Stimulated activated naive CD8-positive, alpha-beta T cell treated with anti-CD3 and anti-CD28 coated beads, Interleukin-15, Interleukin-2, amounts not matched to agents 100 ng/mL and 50 ng/mL, for 24 hours (primary cell): ENCODE measurements at regions not wholly inside any gene's neighbourhood (a gene's known extent, or its start where the extent isn't known, plus 50 kb on each side); places are given as distances from the start of the nearest gene placed in this dataset.

Experiments used
- H3K27ac Mint-ChIP-seq: one replicate; pipeline ENCODE4 v1.8.0; 2021; ENCODE audit warnings: mild to moderate bottlenecking, mixed read lengths
- H3K27me3 Mint-ChIP-seq: one replicate; pipeline ENCODE4 v1.8.0; 2021; ENCODE audit warnings: mixed read lengths
- H3K36me3 Mint-ChIP-seq: one replicate; pipeline ENCODE4 v1.8.0; 2021; ENCODE audit warnings: low read depth, mixed read lengths
- H3K4me1 Mint-ChIP-seq: one replicate; pipeline ENCODE4 v1.8.0; 2021; ENCODE audit warnings: low read depth, mixed read lengths
- H3K4me3 Mint-ChIP-seq: one replicate; pipeline ENCODE4 v1.8.0; 2021; ENCODE audit warnings: mild to moderate bottlenecking, mixed read lengths
- H3K9me3 Mint-ChIP-seq: one replicate; pipeline ENCODE4 v1.8.0; 2021; ENCODE audit warnings: mixed read lengths

GRCh38 chr1:14479865-14480264 is 118.6 kb upstream of the KAZN start:
- peaks cover 2% of the 10 kb centered on the region for H3K27me3 Mint-ChIP-seq
- H3K4me1 Mint-ChIP-seq, result no peaks in the 10 kb centered on the region
- H3K27ac Mint-ChIP-seq, result no peak overlapping the region

GRCh38 chr1:14482784-14483450 is 115.6 kb upstream of the KAZN start:
- Mint-ChIP-seq H3K4me3 (no peak overlapping the region), H3K9me3 (no peaks in the 10 kb centered on the region), H3K27me3 (no peaks in the 10 kb centered on the region), H3K36me3 (no peaks in the 10 kb centered on the region), H3K4me1 (no peaks in the 10 kb centered on the region), H3K27ac (no peak overlapping the region)

More at GRCh38 chr1:14479865-14480264, 118.6 kb upstream of the KAZN start:
- Mint-ChIP-seq H3K9me3 (no peaks in the 10 kb centered on the region), H3K4me3 (no peak overlapping the region), H3K36me3 (no peaks in the 10 kb centered on the region)

GRCh38 chr1:14485285-14485684 is 113.2 kb upstream of the KAZN start:
- Mint-ChIP-seq H3K27me3 (peaks cover 2% of the 10 kb centered on the region), H3K9me3 (no peaks in the 10 kb centered on the region), H3K4me1 (no peaks in the 10 kb centered on the region), H3K4me3 (no peak overlapping the region), H3K36me3 (no peaks in the 10 kb centered on the region), H3K27ac (no peak overlapping the region)

GRCh38 chr1:14486401-14487201 is 111.9 kb upstream of the KAZN start:
- H3K36me3 Mint-ChIP-seq, result no peaks in the 10 kb centered on the region
- H3K9me3 Mint-ChIP-seq, result no peaks in the 10 kb centered on the region
- no peak overlapping the region for H3K4me3 Mint-ChIP-seq
- peaks cover 2% of the 10 kb centered on the region for H3K27me3 Mint-ChIP-seq
- no peaks in the 10 kb centered on the region for H3K4me1 Mint-ChIP-seq
- H3K27ac Mint-ChIP-seq, result no peak overlapping the region

GRCh38 chr1:14487671-14488070 is 110.8 kb upstream of the KAZN start:
- Mint-ChIP-seq H3K27me3 (peaks cover 2% of the 10 kb centered on the region), H3K27ac (no peak overlapping the region), H3K9me3 (no peaks in the 10 kb centered on the region), H3K4me1 (no peaks in the 10 kb centered on the region), H3K4me3 (no peak overlapping the region), H3K36me3 (no peaks in the 10 kb centered on the region)

GRCh38 chr1:14494911-14495310 is 103.6 kb upstream of the KAZN start:
- no peaks in the 10 kb centered on the region for H3K4me1 Mint-ChIP-seq

GRCh38 chr1:14495381-14495780 is 103.1 kb upstream of the KAZN start:
- Mint-ChIP-seq H3K27ac (no peak overlapping the region), H3K4me1 (no peaks in the 10 kb centered on the region), H3K9me3 (no peaks in the 10 kb centered on the region), H3K36me3 (no peaks in the 10 kb centered on the region), H3K4me3 (no peak overlapping the region), H3K27me3 (peaks cover 29% of the 10 kb centered on the region)

More at GRCh38 chr1:14494911-14495310, 103.6 kb upstream of the KAZN start:
- no peak overlapping the region for H3K4me3 Mint-ChIP-seq
- H3K36me3 Mint-ChIP-seq, result no peaks in the 10 kb centered on the region
- H3K27ac Mint-ChIP-seq, result no peak overlapping the region
- peaks cover 29% of the 10 kb centered on the region for H3K27me3 Mint-ChIP-seq
- H3K9me3 Mint-ChIP-seq, result no peaks in the 10 kb centered on the region

- Mint-ChIP-seq H3K27me3 (peaks cover 29% of the 10 kb centered on the region), H3K9me3 (no peaks in the 10 kb centered on the region), H3K27ac (no peak overlapping the region), H3K4me3 (no peak overlapping the region), H3K36me3 (no peaks in the 10 kb centered on the region), H3K4me1 (no peaks in the 10 kb centered on the region)
These were observed 102.5 kb upstream of the KAZN start for GRCh38 chr1:14495996-14496395.

GRCh38 chr1:14498839-14499238 is 99.6 kb upstream of the KAZN start:
- Mint-ChIP-seq H3K36me3 (no peaks in the 10 kb centered on the region), H3K27me3 (peaks cover 28% of the 10 kb centered on the region), H3K27ac (no peak overlapping the region), H3K9me3 (no peaks in the 10 kb centered on the region), H3K4me3 (no peak overlapping the region), H3K4me1 (no peaks in the 10 kb centered on the region)

- no peaks in the 10 kb centered on the region for H3K36me3 Mint-ChIP-seq
- H3K4me1 Mint-ChIP-seq, result no peaks in the 10 kb centered on the region
- H3K4me3 Mint-ChIP-seq, result no peak overlapping the region
- no peak overlapping the region for H3K27ac Mint-ChIP-seq
- peaks cover 26% of the 10 kb centered on the region for H3K27me3 Mint-ChIP-seq
- no peaks in the 10 kb centered on the region for H3K9me3 Mint-ChIP-seq
These were observed 99.0 kb upstream of the KAZN start for GRCh38 chr1:14499312-14500040.

- peaks cover 26% of the 10 kb centered on the region for H3K27me3 Mint-ChIP-seq
- no peaks in the 10 kb centered on the region for H3K4me1 Mint-ChIP-seq
- no peak overlapping the region for H3K4me3 Mint-ChIP-seq
- H3K36me3 Mint-ChIP-seq, result no peaks in the 10 kb centered on the region
- no peak overlapping the region for H3K27ac Mint-ChIP-seq
- H3K9me3 Mint-ChIP-seq, result no peaks in the 10 kb centered on the region
These were observed 98.4 kb upstream of the KAZN start for GRCh38 chr1:14500041-14500440.

- no peaks in the 10 kb centered on the region for H3K9me3 Mint-ChIP-seq
These were observed 97.6 kb upstream of the KAZN start for GRCh38 chr1:14500912-14501311.

GRCh38 chr1:14504517-14504916 is 94.0 kb upstream of the KAZN start:
- H3K4me3 Mint-ChIP-seq, result no peak overlapping the region
- no peak overlapping the region for H3K27ac Mint-ChIP-seq
- no peaks in the 10 kb centered on the region for H3K4me1 Mint-ChIP-seq
- H3K9me3 Mint-ChIP-seq, result no peaks in the 10 kb centered on the region
- no peaks in the 10 kb centered on the region for H3K36me3 Mint-ChIP-seq
- H3K27me3 Mint-ChIP-seq, result peaks cover 4% of the 10 kb centered on the region

More at GRCh38 chr1:14500912-14501311, 97.6 kb upstream of the KAZN start:
- Mint-ChIP-seq H3K36me3 (no peaks in the 10 kb centered on the region), H3K27me3 (peaks cover 19% of the 10 kb centered on the region), H3K27ac (no peak overlapping the region), H3K4me1 (no peaks in the 10 kb centered on the region), H3K4me3 (no peak overlapping the region)

- Mint-ChIP-seq H3K27ac (no peak overlapping the region), H3K4me3 (no peak overlapping the region), H3K9me3 (no peaks in the 10 kb centered on the region), H3K27me3 (peaks cover 4% of the 10 kb centered on the region), H3K4me1 (no peaks in the 10 kb centered on the region), H3K36me3 (no peaks in the 10 kb centered on the region)
These were observed 91.8 kb upstream of the KAZN start for GRCh38 chr1:14506471-14507255.
